SK-N-MC (cell line): ENCODE measurements at regions not wholly inside any gene's neighbourhood (a gene's known extent, or its start where the extent isn't known, plus 50 kb on each side); places are given as distances from the start of the nearest gene placed in this dataset.

Experiments
- EZH2 ChIP-seq: fragments of 200-600 bp; sonication (generic); IDR thresholded peaks from one replicate; pipeline ENCODE4 v1.6.1; 2017; ENCODE audit warnings: antibody characterized with exemption
- POLR2AphosphoS5 ChIP-seq: IDR thresholded peaks from 2 replicates; pipeline ENCODE4 v1.6.1; 2012; ENCODE audit warnings: mild to moderate bottlenecking, low read depth, low read length, borderline replicate concordance

GRCh38 chr4:89563431-89563830 lies 255.8 kb upstream of the GPRIN3 start:
- TF ChIP-seq EZH2 (no peak), POLR2AphosphoS5 (no peak)
